NCI-H1694 (cell line): ENCODE measurements at regions not wholly inside any gene's neighbourhood (a gene's known extent, or its start where the extent isn't known, plus 50 kb on each side); places are given as distances from the start of the nearest gene placed in this dataset.
"Not testable (repeated sequence)": the region's sequence is repeated elsewhere in the genome, so short reads cannot be mapped to it uniquely, and the experiment has no call there.

Experiments
- DNase-seq: peaks from one replicate; lab custom pipeline; 2025; lab: John Stamatoyannopoulos, UW

DNA sequence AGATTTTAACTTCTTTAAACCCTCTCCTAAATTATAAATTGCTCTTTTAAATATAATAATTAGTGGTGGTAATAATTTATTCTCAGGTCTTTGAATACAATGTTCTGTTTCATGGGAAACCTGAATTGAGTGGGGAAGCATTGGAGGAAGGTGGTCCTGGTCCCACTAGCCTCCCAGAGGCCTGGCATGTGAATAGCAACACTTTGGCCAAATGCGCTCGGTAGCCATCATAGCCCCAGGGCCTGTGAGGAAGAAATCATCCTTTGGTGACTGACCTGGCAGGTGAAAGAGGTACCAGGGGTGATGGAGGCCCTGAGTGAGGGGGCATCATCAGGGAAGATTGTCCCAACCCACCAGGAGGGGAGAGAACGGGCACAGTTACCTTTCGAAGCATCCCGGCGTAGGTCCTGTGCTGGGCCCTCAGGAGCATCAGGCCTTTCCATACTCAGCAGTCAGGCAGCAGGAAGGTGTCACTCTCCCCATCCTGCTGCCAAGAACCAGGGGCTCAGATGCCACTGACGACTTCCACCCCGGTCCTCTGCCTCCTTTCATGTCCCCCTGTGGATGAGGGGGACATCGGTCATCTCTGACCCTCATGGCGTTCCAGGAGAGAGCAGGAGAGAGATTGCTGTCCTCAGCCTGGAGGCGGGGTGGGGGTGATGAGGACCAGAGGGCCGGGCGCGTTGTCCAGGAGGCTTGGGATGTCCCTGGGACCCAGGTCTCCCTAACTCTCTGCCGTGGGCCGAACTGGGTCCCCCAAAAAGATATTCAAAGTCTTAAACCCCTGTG lies 78.6 kb upstream of the HPCAL1 start:
- DNase-seq, result no peak

DNA sequence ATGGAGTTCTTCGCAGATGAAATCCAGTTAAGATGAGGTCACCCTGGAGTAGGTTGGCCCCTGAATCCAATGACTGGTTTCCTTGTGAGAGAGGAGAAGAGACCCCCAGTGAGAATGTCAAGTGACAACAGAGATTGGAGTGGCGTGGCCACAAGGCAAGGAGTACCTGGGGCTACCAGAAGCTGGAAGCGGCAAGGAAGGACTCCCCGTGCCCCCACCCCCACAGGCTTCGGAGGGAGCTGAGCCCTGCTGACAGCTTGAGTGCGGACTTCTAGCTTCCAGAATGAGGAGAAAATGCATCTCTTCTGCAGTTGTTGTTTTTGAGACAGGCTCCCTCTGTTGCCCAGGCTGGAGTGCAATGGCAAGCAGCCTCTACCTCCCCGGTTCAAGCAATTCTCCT lies 78.0 kb upstream of the HPCAL1 start:
- DNase-seq, result no peak

DNA sequence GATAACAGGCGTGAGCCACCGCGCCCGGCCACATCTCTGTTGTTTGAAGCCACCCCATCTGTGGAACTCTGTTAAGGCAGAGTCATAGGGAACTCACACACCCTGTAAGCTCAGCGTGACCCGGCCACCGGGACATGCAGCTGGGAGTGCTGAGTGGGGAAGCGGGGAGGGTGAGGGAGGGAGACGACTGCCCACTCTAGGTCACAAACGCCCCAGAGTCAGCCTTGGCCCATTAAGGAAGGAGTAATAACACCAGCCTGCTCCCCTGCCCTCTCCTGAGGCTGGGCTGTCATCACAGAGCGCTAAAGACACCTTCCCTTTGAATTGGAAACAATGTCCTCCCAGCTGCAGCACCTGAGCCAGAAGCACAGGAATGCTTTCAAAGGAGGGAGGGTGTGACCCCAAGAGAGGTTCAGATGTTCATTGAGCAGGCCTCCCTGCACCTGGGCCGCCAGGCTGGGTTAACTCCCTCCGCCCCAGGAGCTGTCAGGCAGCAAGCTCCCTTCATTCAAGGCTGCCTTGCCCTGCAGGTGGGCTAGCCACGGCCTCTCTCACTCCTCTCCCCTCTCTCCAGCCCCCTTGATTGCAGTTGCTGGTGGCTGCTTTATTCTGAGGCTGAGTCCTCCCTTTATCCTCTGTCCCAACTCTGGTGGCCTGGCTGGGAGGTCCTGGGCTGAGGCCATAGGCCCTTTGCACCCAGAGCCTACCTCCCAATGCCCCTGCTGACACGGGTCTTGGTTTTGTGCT lies 77.2 kb upstream of the HPCAL1 start:
- no peak for DNase-seq

DNA sequence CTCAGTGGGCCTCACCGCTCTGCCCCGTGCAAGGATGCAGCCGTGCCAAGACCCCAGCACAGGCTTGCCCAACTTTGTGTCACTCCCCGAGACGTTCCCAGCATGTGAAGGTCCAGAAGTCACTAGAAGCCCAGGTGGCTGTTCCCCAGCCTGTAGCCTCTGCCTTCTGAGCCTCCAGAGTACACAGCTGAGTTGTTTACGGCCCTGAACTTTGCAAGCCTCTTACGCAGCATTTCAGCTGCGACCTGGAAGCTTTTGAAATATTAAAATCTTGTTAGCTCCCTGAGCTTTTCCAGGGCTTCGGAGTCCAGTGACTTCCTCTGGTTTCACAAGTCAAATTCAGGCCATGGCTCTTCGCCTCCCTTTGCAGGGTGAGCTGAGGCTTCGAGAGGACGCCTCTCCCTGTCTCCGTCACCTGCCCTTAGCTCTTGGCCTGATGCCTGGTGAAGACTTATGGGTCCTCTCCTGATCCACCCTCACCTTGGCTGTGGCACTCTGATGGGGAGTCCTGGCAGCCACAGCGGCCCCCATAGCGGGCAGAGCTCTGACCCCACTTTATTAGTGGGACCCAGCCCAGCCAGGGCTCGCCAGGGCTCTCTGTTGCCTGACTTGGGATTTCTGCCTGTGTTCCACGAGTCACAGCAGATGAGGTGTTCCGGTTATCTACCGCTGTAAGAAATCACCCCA lies 76.5 kb upstream of the HPCAL1 start:
- DNase-seq, result no peak

DNA sequence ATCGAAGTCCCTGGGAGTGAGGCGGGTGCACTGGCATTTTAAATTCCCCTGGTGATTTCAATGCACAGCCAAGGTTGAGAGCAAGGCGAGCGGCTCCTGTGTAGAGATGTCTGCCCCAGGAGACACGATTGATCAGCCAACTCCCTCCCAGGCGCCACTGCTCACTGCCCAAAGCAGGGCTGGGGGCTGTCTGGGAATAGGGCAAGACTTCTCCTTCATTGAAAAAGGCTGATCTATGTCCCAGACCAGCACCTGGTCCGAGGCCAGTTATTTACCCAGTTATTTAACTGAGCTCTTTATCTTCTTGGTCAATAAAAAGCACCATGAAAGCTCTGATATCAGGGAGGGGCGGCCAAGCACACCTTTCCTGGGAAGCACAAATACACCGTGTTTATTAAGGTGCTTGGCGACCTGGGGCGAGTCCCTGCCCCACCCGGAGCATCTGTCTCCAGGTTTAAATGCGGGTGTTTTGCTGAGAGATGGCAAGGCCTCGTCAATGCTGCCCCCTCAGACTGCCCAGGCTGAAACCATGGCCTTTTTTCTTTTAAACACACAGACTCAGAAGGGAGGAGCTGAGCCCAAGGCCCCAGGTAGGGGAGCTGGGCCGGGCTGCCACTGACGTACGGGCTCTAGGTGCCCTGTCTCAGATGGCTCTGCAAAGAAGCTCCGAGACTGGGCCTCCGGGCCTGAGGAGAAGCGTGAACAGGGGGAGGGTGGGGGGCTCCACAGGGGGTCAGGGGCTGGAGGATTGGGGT lies 73.9 kb upstream of the HPCAL1 start:
- no peak for DNase-seq

DNA sequence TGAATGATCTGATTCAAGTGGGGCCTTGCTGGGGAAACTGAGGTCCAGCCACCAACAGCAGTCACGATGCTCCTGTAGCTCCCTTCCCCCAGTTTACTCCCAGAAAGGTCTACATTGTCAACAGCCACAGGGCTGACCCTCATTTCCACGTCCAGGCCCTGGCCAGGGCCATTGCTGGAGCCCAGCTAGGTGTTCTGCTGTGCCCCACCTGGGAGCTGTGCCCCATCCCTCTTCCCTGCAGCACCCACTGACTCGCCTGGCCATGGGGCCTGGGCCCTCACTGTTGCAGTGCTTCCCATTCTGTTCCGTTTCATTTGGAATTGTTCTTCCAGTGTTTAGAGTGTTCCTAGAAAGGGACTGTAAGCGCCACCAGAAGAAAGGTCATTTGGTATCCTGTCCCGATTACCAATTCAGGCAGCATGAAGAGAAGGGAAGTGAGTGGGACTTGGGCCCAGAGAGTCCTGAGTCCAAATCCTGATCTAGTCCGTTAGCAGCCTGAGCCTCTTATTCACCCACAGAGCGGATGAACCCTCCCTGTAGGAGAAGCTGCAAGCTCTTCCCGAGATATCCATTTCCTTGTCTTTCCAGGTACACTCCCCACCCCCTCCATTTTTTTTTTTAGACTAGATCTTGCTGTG lies 73.1 kb upstream of the HPCAL1 start:
- no peak for DNase-seq

DNA sequence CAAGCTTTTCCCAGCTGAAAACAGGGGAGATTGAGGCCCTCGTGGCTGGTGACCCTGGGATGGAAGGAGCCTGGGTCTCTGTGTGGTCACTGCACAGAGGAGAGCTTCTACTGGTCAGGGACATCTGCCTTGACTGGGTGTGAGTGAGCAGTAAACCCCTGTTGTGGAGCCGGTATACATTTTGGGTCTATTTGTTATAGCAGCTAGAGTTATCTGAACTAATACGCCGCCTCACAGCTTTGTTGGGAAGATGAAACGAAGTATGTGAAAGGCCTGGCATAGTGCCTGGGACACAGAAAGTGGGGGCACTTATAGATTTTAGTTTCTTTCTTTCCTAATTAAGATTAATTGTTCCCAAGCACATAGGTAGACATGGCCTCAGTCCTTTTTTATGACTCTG lies 72.2 kb upstream of the HPCAL1 start:
- DNase-seq, result no peak

DNA sequence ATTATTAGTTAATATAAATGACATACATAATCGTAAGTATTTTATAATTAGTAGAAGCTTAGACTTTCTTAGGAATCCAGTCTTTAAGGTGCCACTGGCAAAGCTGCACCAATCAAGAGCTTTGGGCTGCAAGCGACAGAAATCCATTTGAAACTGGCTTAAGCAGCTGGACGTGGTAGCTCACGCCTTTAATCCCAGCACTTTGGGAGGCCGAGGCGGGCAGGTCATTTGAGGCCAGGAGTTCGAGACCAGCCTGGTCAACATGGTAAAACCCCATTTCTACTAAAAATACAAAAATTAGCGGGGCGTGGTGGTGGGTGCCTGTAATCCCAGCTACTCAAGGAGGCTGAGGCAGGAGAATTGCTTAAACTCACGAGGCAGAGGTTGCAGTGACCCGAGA lies 71.8 kb upstream of the HPCAL1 start:
- DNase-seq, result not testable (repeated sequence)

DNA sequence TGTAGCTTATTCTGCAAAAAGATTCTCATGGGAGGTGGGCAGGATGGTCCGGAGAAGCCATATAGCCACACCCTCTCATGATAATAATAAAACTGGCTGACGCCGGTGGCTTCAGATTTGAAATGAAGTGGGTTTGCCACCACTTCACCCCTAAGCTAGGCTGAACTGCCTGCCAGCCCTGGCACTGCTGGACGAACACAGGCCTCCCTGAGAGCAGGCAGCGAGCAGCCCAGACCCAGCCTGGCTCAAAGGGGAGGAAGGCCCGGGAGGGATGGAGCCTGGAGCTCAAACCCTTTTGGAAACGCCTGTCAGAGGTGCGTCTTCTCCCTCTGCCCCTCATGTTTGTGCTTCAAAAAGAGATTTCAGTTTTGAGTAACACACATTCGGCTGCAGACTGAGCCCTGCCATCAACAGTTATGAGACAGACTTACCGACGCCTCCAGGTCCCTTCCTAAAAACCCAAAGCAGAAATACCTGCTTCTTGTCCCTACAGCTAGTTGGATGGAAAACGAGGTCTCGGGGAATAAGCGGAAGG lies 71.1 kb upstream of the HPCAL1 start:
- no peak for DNase-seq

DNA sequence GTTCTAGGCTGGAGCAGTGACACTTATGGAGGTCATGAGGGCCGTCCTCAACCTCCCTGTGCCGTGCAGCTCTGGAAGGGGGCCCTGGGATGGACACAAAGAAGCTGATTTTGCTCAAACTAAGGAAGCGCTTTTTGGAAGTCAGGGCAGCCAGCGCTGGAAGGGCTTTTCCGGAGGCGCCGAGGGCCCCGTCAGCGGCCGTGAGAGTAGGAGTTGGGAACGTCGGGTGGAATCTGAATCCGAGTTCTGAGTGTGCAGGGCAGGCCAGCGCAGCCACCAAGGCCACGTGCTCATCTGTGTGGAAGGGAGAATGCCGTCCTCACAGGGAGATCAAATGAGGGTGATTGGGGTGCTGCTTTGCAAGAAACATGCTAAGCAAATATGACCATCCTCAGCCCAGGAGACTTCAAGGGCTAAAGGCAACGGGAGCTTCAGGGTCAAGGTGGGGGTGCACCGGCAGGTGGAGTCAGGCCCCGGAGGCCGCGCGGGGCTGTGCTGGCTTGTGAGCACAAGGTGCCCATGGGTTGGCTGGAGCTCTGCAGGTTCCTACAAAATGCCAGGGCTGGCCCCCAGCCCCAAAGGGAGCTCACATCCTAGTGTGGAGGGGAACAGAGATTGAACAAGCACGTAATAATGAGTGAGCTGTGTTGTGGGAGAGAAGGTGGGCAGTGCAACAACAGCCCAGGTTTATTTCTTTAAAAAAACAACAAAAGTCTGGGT lies 70.4 kb upstream of the HPCAL1 start:
- no peak for DNase-seq

DNA sequence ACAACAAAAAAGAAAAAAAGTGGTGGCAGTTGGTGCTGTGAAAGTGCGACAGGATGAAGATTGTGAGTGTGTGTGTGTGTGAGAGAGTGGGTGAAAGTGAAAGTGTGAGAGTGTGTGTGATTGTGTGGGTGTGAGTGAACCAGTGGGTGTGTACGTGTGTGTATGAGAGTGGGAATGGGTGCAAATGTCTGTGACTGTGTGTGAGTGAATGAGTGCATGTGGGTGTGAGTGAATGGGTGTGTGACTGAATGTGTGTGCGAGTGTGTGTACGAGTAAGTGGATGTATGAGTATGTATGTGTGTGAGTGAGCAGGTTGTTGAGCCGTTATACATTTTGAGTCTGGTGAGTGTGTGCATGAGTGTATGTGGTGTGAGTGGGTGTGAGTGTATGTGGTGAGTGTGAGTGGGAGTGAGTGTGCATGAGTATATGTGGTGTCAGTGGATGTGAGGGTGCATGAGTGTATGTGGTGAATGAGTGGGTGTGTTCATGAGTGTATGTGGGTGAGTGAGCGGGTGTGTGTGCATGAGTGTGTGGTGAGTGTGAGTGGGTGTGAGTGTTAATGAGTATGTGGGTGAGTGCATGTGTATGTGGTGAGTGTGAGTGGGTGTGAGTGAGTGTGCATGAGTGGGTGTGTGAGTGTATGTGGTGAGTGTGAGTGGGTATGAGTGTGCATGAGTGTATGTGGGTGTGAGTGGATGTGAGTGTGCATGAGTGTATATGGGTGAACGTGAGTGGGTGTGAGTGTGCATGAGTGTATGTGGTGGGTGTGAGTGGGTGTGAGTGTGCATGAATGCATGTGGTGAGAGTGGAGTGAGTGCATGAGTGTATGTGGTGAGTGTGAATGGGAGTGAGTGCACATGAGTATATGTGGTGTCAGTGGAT lies 69.3 kb upstream of the HPCAL1 start:
- no peak for DNase-seq

DNA sequence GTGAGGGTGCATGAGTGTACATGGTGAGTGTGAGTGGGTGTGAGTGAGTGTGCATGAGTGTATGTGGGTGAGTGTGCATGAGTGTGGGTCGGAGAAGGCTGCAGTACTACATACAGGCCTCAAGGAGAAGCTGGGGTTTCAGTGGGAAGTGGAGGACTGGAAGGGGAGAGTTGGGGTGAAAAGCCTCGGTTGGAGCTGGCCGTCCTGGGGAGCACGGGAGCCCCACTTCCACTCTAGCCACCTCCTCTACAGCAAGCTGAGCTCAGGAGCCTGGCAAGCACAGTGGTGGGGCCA lies 68.7 kb upstream of the HPCAL1 start:
- no peak for DNase-seq

DNA sequence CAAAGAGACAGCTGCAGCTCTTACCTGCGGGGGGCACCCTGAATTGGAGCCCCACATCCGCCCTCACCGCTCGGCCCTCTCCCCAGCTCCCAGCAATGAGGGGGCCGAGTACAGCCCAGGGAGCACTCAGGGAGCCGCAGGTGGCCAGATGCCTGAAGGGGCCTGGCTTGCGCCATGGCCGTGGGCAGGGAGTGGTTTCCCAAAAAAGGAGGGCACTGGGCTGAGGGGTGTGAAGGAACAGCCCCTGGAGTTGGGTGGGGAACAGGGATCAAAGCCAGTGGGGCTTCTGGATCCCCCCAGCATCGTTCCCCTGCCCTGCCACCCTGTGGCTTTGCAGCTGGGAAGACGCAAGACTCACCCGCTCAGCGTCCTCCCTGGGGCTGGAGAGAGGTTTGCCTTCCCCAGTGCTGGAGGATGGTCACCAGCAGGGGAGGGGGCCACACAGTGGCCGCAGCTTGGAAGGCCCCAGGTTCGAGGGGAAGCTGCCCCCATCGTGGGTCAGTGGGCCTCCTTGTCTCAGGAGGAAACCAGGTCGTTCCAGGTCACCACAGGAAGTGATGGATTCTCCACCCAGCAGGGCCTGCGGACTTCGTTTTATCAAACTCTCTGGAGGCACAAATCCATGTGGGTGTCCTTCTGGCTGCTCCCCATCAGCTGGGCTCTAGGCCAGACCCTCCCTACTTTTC lies 68.2 kb upstream of the HPCAL1 start:
- no peak for DNase-seq

DNA sequence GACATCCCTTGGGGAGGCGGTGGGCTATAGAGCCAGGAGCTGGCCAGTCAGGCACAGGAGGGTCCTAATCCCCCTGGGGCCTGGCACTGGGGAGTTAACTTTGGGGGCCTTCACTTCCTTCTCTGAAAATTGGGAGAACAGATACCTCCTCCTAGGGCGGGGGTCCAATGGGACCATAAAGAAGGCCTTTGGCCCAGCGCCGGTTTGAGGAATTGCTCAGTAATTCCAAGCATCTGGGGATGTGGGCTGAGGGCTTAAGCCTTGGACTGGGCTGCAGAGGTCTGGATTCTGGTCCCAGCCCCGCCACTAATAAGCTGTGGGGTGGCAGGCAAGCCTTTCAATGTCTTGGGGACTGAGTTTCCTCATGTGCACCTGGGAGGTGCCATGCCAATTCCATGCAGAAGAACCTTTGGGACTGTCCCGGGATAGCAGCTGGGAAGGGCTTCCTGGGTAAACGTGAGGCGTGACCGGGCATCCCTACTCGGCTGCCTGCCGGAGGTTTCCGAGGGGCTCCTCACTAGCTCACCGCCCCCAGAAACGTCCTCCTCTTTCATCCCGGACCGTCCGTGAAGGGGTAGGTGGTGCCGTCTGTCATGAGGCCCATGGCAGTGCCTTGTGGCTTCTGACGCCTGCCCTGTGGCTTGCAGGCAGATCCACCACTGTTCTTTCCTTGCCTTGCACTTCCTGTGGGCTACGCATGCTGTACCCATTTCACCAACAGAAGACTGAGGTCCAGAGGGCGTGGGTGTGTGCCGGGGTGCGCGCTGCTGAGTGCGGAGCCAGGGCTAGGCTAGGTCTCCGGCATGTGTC lies 67.4 kb upstream of the HPCAL1 start:
- DNase-seq, result no peak

DNA sequence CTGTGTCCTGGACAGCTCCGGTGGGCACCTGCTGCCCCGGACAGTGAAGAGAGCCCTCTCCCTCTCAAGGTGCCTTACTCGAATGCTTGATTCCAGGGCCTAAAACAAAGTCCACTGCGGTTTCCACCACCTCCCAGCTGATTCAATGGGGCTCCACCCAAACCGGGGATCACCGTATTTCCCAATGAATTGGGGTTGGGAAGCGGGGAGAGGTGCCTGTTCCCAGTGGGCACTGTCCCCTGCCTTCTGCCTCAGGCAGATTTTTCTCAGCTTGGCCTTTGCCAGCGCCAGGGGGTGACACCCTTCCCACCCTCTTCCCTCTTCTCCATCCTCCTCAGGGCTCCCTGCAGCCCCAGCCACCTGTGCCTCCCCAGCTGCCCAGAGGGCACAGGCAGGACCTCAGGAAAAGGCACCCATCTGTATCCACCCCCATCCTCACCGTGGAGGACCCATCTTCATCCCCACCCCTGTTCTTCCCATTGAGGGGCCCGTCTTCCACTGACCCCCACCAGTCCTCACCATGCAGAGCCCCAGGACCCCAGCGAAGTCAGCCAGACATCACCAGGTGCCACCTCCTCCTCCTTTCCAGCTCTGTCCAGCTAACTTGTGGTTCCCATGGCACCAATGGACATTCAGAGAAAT lies 66.7 kb upstream of the HPCAL1 start:
- DNase-seq, result no peak

DNA sequence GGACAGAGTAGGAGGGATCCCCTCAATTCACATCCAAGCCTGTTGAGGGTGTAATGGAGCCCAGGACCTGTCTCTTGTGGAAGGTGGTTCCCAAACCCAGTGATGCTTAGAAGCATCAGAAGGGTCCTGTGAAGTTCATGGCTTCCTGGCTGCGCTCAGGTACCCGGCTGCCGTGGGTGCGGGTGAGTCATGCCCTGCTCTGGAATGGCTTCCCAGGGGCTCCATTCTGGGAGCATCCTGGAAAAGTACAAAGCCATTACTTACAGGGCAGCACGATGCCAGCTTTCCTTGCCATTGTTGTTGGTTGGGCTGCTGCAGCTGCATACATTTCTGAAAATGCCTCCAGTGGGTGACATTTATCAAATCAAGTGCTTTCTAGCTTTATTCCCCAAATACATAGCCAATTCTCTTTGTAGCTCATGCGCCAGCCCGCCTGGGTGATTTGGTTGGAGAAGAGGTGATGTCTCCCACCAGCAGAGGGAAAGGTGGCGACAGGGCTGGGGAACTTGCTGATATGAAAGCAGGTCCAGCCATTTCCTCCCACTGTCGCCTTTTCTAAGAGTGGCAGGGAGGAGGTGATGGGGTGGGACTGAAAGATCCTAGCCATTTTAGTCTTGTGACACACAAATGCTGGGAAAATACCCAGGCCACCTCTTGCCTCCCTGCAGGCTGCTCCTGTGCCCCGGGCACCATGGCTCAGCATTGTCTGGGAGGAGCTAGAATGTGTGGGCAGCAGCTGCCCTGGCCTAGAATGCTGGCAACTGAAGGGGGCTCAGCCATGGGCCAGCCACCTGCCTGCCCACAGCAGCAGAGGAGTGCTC lies 65.9 kb upstream of the HPCAL1 start:
- DNase-seq, result no peak
